ENCODE measurements at regions not wholly inside any gene's neighbourhood (a gene's known extent, or its start where the extent isn't known, plus 50 kb on each side); places are given as distances from the start of the nearest gene placed in this dataset.
A peak's percentile ranks its signal among the peaks of the same experiment; 100 is the strongest.

DNA sequence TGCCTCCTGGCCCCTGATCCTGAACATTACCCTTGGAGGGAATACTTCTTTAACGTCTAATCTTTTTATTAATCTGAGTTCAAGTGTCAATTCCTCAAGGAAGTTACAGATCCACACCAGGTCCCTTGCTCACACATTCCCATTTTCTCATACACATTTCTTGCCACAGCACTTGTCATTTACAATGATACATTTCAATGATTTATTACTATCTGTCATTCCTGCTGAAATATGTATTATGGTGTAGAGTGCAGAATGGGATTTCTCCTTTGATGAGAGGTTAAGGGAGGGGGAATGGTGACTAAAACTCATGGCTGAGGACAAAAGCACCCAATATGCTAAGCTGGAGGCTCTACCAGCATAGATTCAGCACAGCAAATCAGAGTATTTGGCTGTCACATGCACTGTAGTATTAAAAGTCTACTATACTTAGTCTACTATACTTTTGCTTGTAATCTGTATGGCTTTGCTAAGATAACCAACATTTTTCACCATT is 982.5 kb downstream of the TTLL7 start:
- H3K4me1 ChIP-seq, result no peaks in the 10 kb centered on the region
- H3K9me3 ChIP-seq, result no peaks in the 10 kb centered on the region
- no peak overlapping the region for H3K4me3 ChIP-seq
- in situ Hi-C loops (cut with MboI; ENCODE audit: low sequenced_read_pairs), result no loop called here
- DNase-seq (ENCODE audit: low spot score in 2 of 2), result no peak
- no peaks in the 10 kb centered on the region for H3K36me3 ChIP-seq (replicated peaks)
- H3K27me3 ChIP-seq (ENCODE audit: low read depth), result no peaks in the 10 kb centered on the region

DNA sequence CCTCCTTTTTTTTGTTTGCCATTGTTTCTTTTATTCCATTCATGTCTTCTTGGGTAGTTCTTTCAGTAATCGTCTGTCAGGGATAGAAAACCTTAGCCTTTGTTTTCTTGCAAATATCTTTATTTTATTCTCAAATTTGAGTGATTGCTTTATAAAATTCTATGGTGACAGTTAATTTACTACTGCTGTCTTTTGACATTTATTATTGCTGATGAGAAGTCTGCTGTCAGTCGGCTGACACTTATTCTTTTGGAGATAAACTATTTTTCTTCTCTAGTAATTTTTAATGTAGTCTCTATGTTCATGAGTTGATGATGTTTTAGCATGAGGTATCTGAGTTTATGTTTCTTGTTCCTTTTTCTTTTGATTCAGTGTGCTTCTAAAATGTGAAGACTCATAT is 983.8 kb downstream of the TTLL7 start:
- Histone ChIP-seq H3K36me3 (replicated peaks) (no peaks in the 10 kb centered on the region), H3K4me1 (no peaks in the 10 kb centered on the region), H3K27me3 (ENCODE audit: low read depth) (no peaks in the 10 kb centered on the region), H3K4me3 (no peak overlapping the region), H3K9me3 (no peaks in the 10 kb centered on the region)
- DNase-seq (ENCODE audit: low spot score in 2 of 2), result no peak
- in situ Hi-C loops (cut with MboI; ENCODE audit: low sequenced_read_pairs), result no loop called here

DNA sequence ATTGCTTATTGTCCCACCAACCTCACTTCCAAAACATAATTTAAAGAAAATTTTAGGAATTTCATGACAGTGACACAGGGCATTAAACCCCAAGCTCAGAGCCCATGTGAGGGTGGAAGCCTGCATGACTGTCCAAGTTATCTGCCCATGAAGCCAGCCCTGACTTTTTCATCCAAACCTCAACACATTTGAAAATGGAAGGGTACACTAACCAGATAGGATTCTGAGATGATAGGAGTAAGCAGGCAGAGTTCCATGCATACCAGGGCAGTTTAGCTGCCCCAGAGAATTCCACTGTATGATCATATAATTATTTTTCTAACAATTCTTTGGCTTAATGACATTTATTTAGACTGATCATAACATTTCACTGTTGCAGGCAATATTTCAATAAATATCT is 986.0 kb downstream of the TTLL7 start:
- DNase-seq (ENCODE audit: low spot score in 2 of 2), result no peak
- H3K36me3 ChIP-seq (replicated peaks), result no peaks in the 10 kb centered on the region
- in situ Hi-C loops (cut with MboI; ENCODE audit: low sequenced_read_pairs), result no loop called here
- H3K27me3 ChIP-seq (ENCODE audit: low read depth), result no peaks in the 10 kb centered on the region
- no peaks in the 10 kb centered on the region for H3K9me3 ChIP-seq
- H3K4me3 ChIP-seq, result no peak overlapping the region
- H3K4me1 ChIP-seq, result no peaks in the 10 kb centered on the region

DNA sequence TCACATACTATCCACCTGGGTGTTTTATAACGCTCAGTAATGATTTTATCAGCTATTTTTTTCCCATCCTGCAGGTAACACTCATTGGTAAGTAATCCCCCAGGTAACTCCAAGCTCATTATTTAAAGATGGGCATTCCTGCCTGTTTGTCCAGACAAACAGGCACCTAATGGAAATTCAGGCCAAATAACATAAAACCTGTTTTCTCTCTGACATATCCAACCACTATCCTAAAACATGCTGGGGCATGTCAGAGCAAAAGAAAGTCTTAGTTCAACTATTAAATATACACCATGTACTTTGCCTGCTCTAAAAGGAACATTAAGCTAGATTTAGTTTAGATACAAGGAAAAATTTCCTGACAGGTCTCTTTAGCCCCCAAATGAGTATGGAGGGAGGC is 987.7 kb downstream of the TTLL7 start:
- in situ Hi-C loops (cut with MboI; ENCODE audit: low sequenced_read_pairs), result no loop called here
- no peaks in the 10 kb centered on the region for H3K9me3 ChIP-seq
- no peaks in the 10 kb centered on the region for H3K27me3 ChIP-seq (ENCODE audit: low read depth)
- DNase-seq (ENCODE audit: low spot score in 2 of 2), result no peak
- no peaks in the 10 kb centered on the region for H3K4me1 ChIP-seq
- no peak overlapping the region for H3K4me3 ChIP-seq
- no peaks in the 10 kb centered on the region for H3K36me3 ChIP-seq (replicated peaks)

DNA sequence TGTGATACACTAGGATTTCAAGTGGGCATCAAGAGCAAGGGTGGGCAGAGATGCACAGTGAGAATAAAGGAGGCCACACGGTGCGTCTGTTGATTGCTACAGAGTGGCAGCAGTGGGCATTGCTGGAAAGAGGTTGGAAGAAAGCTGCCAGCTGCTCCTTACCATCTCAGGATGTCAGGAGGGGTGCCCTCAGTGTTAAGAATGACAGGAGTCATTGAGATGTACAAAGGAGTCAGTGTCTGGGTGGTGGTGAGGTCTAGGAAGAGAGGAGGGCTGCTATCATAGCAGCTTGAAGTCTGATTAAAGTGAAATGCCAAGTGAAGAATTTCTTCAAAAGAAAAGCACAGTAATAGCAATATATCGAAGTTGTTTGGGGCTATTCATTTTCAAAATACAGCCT is 992.7 kb downstream of the TTLL7 start:
- no peaks in the 10 kb centered on the region for H3K27me3 ChIP-seq (ENCODE audit: low read depth)
- no peaks in the 10 kb centered on the region for H3K4me1 ChIP-seq
- in situ Hi-C loops (cut with MboI; ENCODE audit: low sequenced_read_pairs), result no loop called here
- DNase-seq (ENCODE audit: low spot score in 2 of 2), result no peak
- no peak overlapping the region for H3K4me3 ChIP-seq
- no peaks in the 10 kb centered on the region for H3K9me3 ChIP-seq
- H3K36me3 ChIP-seq (replicated peaks), result no peaks in the 10 kb centered on the region

DNA sequence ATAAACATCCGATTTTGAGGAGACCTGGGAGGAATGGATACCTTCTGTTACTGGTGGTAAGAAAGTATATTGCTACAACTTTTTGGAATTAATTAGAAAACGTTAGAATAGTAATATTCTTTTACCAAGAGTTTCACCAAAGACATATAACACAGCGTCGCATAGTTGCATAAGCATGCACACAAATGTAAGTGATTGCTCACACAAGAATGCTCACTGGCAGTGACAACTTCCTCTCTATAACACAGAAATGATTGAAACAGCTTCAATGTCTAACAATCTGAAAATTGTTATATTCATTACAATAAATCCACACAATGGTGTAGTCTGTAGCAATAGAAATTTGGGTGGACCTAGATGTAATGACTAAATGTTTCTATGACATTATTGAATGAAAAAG is 998.6 kb downstream of the TTLL7 start:
- 0 out of 2 replicates have a peak, but pooled peaks cover 2% of the 10 kb centered on the region for H3K27me3 ChIP-seq (ENCODE audit: low read depth)
- no peak for DNase-seq (ENCODE audit: low spot score in 2 of 2)
- no peaks in the 10 kb centered on the region for H3K4me1 ChIP-seq
- no peaks in the 10 kb centered on the region for H3K9me3 ChIP-seq
- H3K4me3 ChIP-seq, result no peak overlapping the region
- in situ Hi-C loops (cut with MboI; ENCODE audit: low sequenced_read_pairs), result no loop called here
- no peaks in the 10 kb centered on the region for H3K36me3 ChIP-seq (replicated peaks)

DNA sequence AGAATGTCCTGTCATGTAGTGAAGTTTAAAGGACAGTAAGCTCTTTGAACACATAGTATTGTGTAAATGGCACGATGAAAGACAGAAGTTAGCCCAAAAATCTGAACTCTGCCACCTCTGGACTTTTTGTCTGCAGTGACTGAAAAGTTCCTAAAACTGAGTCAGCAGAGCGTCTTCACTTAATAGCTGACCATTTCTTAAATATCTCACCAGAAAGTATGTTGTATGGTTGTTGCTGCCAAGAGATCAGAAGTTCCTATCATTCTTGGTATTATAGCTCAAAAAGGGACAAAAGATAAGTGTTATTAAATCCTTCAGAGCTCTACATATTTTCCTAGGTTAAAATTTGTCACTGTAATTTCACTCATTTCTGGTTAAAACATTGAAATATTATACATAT is 1003.0 kb downstream of the TTLL7 start:
- H3K36me3 ChIP-seq (replicated peaks), result no peaks in the 10 kb centered on the region
- H3K27me3 ChIP-seq (ENCODE audit: low read depth), result 0 out of 2 replicates have a peak, but pooled peaks cover 2% of the 10 kb centered on the region
- no peak for DNase-seq (ENCODE audit: low spot score in 2 of 2)
- H3K4me1 ChIP-seq, result no peaks in the 10 kb centered on the region
- in situ Hi-C loops (cut with MboI; ENCODE audit: low sequenced_read_pairs), result no loop called here
- H3K4me3 ChIP-seq, result no peak overlapping the region
- no peaks in the 10 kb centered on the region for H3K9me3 ChIP-seq

DNA sequence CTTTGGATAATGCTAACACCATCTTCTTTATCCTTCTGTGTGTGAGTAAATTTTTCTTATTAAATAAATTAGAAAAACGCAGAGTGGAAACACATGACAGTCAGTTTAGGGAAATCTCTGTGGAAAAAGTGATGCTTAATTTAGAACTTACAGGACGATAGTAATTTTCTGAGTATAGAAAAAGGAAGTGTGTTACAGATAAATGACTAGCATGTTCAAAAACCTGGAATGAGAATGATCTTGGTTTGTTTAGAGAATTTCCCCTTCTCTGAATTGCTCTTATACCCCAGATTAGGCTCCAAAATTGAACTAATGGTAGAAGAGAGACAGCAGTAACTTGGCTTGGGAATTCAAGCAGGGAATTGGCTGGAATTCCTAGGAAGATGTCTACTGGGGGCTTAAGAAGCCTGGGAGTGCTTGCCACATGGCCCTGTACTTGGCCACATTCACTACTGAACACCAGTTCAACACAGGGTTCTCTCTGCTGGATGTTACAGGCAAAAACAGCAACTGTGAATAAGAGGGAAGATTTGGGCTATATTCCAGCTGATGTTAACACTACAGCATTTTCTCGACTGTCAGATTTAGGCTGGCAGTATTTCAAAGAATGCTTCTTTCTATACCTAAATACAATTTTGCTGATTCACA is 1004.2 kb downstream of the TTLL7 start:
- 0 out of 2 replicates have a peak, but pooled peaks cover 2% of the 10 kb centered on the region for H3K27me3 ChIP-seq (ENCODE audit: low read depth)
- no peak for DNase-seq (ENCODE audit: low spot score in 2 of 2)
- in situ Hi-C loops (cut with MboI; ENCODE audit: low sequenced_read_pairs), result no loop called here
- no peaks in the 10 kb centered on the region for H3K4me1 ChIP-seq
- no peaks in the 10 kb centered on the region for H3K9me3 ChIP-seq
- no peaks in the 10 kb centered on the region for H3K36me3 ChIP-seq (replicated peaks)
- H3K4me3 ChIP-seq, result no peak overlapping the region

DNA sequence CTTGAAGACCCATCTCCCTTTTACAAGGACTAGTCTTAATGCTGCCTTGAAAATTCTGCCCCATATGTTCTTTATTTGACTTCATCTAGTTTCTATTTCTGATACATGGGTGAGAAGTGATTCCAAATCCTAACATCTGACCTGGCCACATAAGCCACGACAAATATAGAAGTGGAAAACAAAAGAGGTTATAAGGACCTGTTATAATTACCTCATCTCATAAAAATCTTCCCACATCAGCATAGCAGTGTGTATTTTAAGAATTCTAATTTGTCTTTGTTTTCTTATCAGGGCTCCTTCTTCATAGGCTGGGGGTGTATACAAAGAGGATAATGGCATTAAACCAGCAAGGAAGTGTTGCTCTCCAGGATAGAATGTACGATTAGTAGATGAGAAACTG is 1007.4 kb downstream of the TTLL7 start:
- no peak for DNase-seq (ENCODE audit: low spot score in 2 of 2)
- Histone ChIP-seq H3K27me3 (ENCODE audit: low read depth) (0 out of 2 replicates have a peak, but pooled peaks cover 2% of the 10 kb centered on the region), H3K36me3 (replicated peaks) (no peaks in the 10 kb centered on the region), H3K4me1 (no peaks in the 10 kb centered on the region), H3K4me3 (no peak overlapping the region), H3K9me3 (no peaks in the 10 kb centered on the region)
- in situ Hi-C loops (cut with MboI; ENCODE audit: low sequenced_read_pairs), result no loop called here

DNA sequence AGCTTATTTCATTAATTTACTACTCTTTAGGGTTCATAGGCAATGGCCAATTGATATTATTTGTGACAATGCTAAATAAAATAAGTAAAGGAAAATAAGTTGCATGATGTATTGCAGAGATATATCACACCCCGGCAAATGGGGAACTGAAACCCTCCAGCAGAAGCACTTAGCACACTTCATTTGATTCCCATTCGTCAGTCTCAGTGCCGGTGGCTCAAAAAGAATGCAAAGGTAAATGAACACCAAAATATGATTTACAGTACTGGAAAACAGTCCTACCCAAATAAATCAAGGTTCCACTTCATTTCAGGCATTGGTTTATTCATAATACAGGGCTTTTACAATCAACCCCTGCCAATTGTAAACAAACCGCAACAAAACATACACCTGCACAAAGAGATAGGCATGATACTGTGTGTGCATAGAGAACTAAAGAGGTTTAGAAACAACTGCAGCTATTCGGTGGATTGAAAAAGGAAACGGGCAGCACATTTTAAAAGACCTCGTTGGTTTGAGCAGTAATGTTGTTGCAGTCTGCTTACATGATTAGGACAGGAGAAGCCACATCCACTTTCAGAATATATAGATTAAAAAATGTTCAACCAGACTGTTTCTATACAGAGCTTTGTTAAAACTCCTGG is 1019.2 kb downstream of the TTLL7 start:
- in situ Hi-C loops (cut with MboI; ENCODE audit: low sequenced_read_pairs), result no loop called here
- Histone ChIP-seq H3K4me3 (no peak overlapping the region), H3K27me3 (ENCODE audit: low read depth) (no peaks in the 10 kb centered on the region), H3K4me1 (no peaks in the 10 kb centered on the region; the same call in 1 of the 2 replicates), H3K9me3 (no peaks in the 10 kb centered on the region), H3K36me3 (replicated peaks) (no peaks in the 10 kb centered on the region)
- no peak for DNase-seq (ENCODE audit: low spot score in 2 of 2)

DNA sequence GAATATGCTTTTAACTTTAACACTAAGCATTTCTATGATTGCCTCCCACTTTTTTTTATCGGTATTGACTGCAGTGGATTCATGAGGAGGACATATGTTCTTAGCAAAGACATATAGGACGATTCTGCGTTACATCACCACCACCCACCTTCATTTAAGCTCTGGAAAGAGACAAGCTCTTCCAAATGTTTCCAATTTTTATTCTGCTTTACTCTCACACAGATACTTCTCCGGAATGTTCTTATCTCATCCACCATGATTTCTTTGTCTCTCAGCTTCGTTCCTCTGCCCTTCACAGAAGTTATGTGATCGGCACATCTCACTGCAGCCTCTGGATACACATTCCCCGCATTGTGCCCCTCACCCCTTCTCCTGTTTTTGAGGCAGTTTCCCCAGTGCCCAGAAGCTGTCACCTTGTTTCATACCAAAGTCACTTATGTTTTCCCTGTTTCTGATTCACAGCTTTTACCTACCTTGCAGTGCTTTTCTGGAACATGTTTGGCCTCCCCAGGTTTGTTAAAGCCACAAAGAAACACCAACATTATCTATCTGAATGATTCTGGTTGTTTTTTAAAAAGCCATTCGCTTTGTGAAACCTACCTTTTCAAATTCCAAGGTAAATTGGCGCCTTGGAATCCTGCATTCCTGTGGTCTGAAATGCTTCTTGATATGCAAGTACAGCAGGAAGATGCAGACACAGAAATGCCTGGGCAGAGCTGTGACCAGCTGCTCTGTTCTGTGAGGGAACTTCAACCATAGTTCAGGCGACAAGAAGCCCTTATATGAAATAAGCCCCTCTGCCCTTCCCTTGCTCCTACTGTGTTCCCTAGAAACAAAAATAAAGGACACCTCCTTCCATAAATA is 1020.2 kb downstream of the TTLL7 start:
- no peaks in the 10 kb centered on the region; the same call in 1 of the 2 replicates for H3K4me1 ChIP-seq
- in situ Hi-C loops (cut with MboI; ENCODE audit: low sequenced_read_pairs), result no loop called here
- H3K27me3 ChIP-seq (ENCODE audit: low read depth), result no peaks in the 10 kb centered on the region
- H3K9me3 ChIP-seq, result no peaks in the 10 kb centered on the region
- H3K4me3 ChIP-seq, result no peak overlapping the region
- peak in 1 of 2 experiments; percentile 13 for DNase-seq (ENCODE audit: low spot score in 2 of 2)
- H3K36me3 ChIP-seq (replicated peaks), result no peaks in the 10 kb centered on the region

DNA sequence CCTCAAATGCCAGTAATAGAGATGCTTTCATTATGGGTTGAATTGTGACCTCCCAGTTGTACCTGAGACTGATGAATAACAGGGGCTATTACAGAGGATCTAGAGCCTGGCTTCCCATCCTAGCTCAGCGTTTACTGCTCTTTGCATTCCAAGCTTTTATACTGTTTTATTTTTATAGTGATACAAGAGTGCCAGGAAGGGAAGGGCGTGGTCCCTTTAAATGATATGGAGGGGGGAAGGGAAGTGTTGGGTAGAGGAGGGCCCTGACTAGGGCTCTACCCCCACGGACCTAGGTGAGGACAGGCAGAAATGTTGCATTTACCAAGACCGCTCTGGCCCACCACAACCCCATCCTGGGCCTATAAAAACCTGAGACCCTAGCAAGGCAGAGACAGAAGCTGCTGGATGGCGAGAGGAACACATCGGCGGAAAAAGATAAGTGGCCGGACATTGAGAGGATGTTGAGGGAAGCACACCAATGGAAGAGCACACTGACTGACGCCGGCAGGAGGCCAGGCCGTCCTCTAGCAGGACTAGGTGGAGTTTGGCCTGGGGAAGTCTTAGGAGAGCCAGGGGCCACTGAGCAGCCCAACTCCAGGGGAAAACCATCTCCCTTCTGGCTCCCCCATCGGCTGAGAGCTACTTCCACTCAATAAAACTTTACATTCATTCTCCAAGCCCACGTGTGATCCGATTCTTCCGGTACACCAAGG is 1025.9 kb downstream of the TTLL7 start:
- in situ Hi-C loops (cut with MboI; ENCODE audit: low sequenced_read_pairs), result no loop called here
- Histone ChIP-seq H3K9me3 (no peaks in the 10 kb centered on the region), H3K27me3 (ENCODE audit: low read depth) (no peaks in the 10 kb centered on the region), H3K4me3 (no peak overlapping the region), H3K36me3 (replicated peaks) (no peaks in the 10 kb centered on the region), H3K4me1 (no peaks in the 10 kb centered on the region)
- DNase-seq (ENCODE audit: low spot score in 2 of 2), result no peak

DNA sequence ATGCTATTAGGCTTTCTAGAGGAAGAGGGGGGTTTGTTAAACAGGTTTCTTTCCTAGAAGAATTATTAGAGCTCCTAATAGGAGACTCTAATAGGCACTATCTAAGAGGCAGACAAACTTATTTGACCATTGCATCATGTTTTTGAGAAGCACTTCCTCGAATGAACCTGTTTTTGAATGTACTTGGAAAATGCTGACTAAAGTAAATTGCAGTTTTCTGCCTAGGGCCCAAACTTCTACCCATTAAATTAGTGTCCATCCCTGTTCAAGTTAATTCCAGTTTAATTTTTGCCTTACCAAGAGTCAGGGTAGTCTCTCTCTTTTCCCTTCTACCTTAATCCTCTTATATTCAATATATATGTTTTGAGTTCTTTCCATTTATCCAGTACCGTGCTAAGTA is 1029.6 kb downstream of the TTLL7 start:
- Histone ChIP-seq H3K36me3 (replicated peaks) (no peaks in the 10 kb centered on the region), H3K27me3 (ENCODE audit: low read depth) (no peaks in the 10 kb centered on the region), H3K9me3 (no peaks in the 10 kb centered on the region), H3K4me1 (no peaks in the 10 kb centered on the region), H3K4me3 (no peak overlapping the region)
- no peak for DNase-seq (ENCODE audit: low spot score in 2 of 2)
- in situ Hi-C loops (cut with MboI; ENCODE audit: low sequenced_read_pairs), result no loop called here
